ENCODE measurements at regions not wholly inside any gene's neighbourhood (a gene's known extent, or its start where the extent isn't known, plus 50 kb on each side); places are given as distances from the start of the nearest gene placed in this dataset.
"Not testable (repeated sequence)": the region's sequence is repeated elsewhere in the genome, so short reads cannot be mapped to it uniquely, and the experiment has no call there.

- H3K27ac ChIP-seq; FAIRE-seq; ATAC-seq; H3K27me3 ChIP-seq; DNase-seq; H3K4me1 ChIP-seq; H3K4me3 ChIP-seq; H3K36me3 ChIP-seq; intact Hi-C loops (cut with DNase I); H3K9me3 ChIP-seq: not testable (repeated sequence)
- WGBS, 2 donors: 69 to 83% methylated on average over 2 of the region's 2 CpGs
Observed at GRCh38 chr3:125781678-125782077, 186.4 kb upstream of the OSBPL11 start.

GRCh38 chr3:125790312-125790711 is 178.7 kb upstream of the ROPN1B start:
- H3K9me3 ChIP-seq; intact Hi-C loops (cut with DNase I); H3K4me1 ChIP-seq; H3K4me3 ChIP-seq; H3K27me3 ChIP-seq; FAIRE-seq; H3K27ac ChIP-seq; DNase-seq; H3K36me3 ChIP-seq; ATAC-seq: not testable (repeated sequence)
- WGBS, 2 donors: 56 to 72% methylated on average over 3 of the region's 3 CpGs

GRCh38 chr3:125791021-125791420 is 178.0 kb upstream of the ROPN1B start:
- ATAC-seq; H3K4me1 ChIP-seq; intact Hi-C loops (cut with DNase I); H3K4me3 ChIP-seq; H3K36me3 ChIP-seq; H3K27ac ChIP-seq; FAIRE-seq; H3K27me3 ChIP-seq; H3K9me3 ChIP-seq; DNase-seq: not testable (repeated sequence)
- WGBS, 2 donors: 86 to 100% methylated on average over 1 of the region's 1 CpG

GRCh38 chr3:125810010-125810409 is 159.0 kb upstream of the ROPN1B start:
- H3K27ac ChIP-seq; H3K36me3 ChIP-seq; intact Hi-C loops (cut with DNase I); H3K4me3 ChIP-seq; ATAC-seq; DNase-seq; H3K4me1 ChIP-seq; FAIRE-seq; H3K9me3 ChIP-seq; H3K27me3 ChIP-seq: not testable (repeated sequence)
- 49 to 61% methylated on average over 4 of the region's 4 CpGs for WGBS, 2 donors

- H3K9me3 ChIP-seq; H3K27ac ChIP-seq; H3K4me3 ChIP-seq; FAIRE-seq; H3K4me1 ChIP-seq; intact Hi-C loops (cut with DNase I); H3K36me3 ChIP-seq; ATAC-seq; H3K27me3 ChIP-seq: not testable (repeated sequence)
- peak in 1 of 6 donors; percentile 14 for DNase-seq
- 55 to 63% methylated on average over 5 of the region's 5 CpGs for WGBS, 2 donors
Observed at GRCh38 chr3:125822175-125822574, 146.8 kb upstream of the ROPN1B start.

- H3K9me3 ChIP-seq; H3K36me3 ChIP-seq; ATAC-seq; H3K4me3 ChIP-seq; H3K27me3 ChIP-seq; H3K4me1 ChIP-seq; DNase-seq; H3K27ac ChIP-seq; FAIRE-seq; intact Hi-C loops (cut with DNase I): not testable (repeated sequence)
- 93 to 100% methylated on average over 2 of the region's 2 CpGs for WGBS, 2 donors
Observed at GRCh38 chr3:125831005-125831750, 137.8 kb upstream of the ROPN1B start.

GRCh38 chr3:125835562-125835961 is 133.4 kb upstream of the ROPN1B start:
- intact Hi-C loops (cut with DNase I); DNase-seq; ATAC-seq; H3K36me3 ChIP-seq; H3K27me3 ChIP-seq; H3K27ac ChIP-seq; FAIRE-seq; H3K9me3 ChIP-seq; H3K4me1 ChIP-seq; H3K4me3 ChIP-seq: not testable (repeated sequence)
- WGBS, 2 donors: 30 to 32% methylated on average over 8 of the region's 8 CpGs

- H3K36me3 ChIP-seq; ATAC-seq; H3K27me3 ChIP-seq; intact Hi-C loops (cut with DNase I); H3K9me3 ChIP-seq; FAIRE-seq; H3K27ac ChIP-seq; H3K4me3 ChIP-seq; H3K4me1 ChIP-seq: not testable (repeated sequence)
- DNase-seq: peak in 1 of 6 donors; percentile 5
- WGBS, 2 donors: 20 to 32% methylated on average over 11 of the region's 11 CpGs
Observed at GRCh38 chr3:125836011-125836551, 132.9 kb upstream of the ROPN1B start.

- H3K4me1 ChIP-seq; H3K9me3 ChIP-seq; H3K27ac ChIP-seq; H3K4me3 ChIP-seq; DNase-seq; intact Hi-C loops (cut with DNase I); ATAC-seq; H3K27me3 ChIP-seq; FAIRE-seq; H3K36me3 ChIP-seq: not testable (repeated sequence)
- WGBS, 2 donors: 83 to 92% methylated on average over 7 to 8 of the region's 8 CpGs
Observed at GRCh38 chr3:125836786-125837185, 132.2 kb upstream of the ROPN1B start.

GRCh38 chr3:125838857-125839256 is 130.1 kb upstream of the ROPN1B start:
- H3K27ac ChIP-seq; FAIRE-seq; DNase-seq; H3K27me3 ChIP-seq; H3K36me3 ChIP-seq; H3K4me3 ChIP-seq; intact Hi-C loops (cut with DNase I); ATAC-seq; H3K9me3 ChIP-seq; H3K4me1 ChIP-seq: not testable (repeated sequence)
- 77 to 81% methylated on average over 5 of the region's 5 CpGs for WGBS, 2 donors

GRCh38 chr3:125840465-125840864 is 128.5 kb upstream of the ROPN1B start:
- ATAC-seq; FAIRE-seq; H3K36me3 ChIP-seq; H3K27ac ChIP-seq; H3K4me1 ChIP-seq; intact Hi-C loops (cut with DNase I); DNase-seq; H3K9me3 ChIP-seq; H3K4me3 ChIP-seq; H3K27me3 ChIP-seq: not testable (repeated sequence)
- WGBS, 2 donors: 96 to 98% methylated on average over 3 of the region's 3 CpGs

GRCh38 chr3:125847966-125848365 is 121.0 kb upstream of the ROPN1B start:
- H3K4me1 ChIP-seq; H3K27ac ChIP-seq; H3K27me3 ChIP-seq; DNase-seq; intact Hi-C loops (cut with DNase I); ATAC-seq; H3K4me3 ChIP-seq; H3K36me3 ChIP-seq; H3K9me3 ChIP-seq; FAIRE-seq: not testable (repeated sequence)
- 87 to 90% methylated on average over 15 of the region's 15 CpGs for WGBS, 2 donors

Data from pancreas (tissue), 10 donors.